ENCODE measurements at regions not wholly inside any gene's neighbourhood (a gene's known extent, or its start where the extent isn't known, plus 50 kb on each side); places are given as distances from the start of the nearest gene placed in this dataset.

- TF ChIP-seq CTCF (conservative IDR thresholded peaks at IDR 0.05; ENCODE audit: control insufficient read depth, insufficient read depth, low read depth, low read length) = no peak
- H3K4me3 ChIP-seq (ENCODE audit: control insufficient read depth, low read depth, low read length) = no peak overlapping the region
- no peak for DNase-seq (ENCODE audit: low read depth)
These were observed 105.3 kb downstream of the AKAIN1 start for GRCh38 chr18:5091741-5092140.

- no peak for TF ChIP-seq CTCF (conservative IDR thresholded peaks at IDR 0.05; ENCODE audit: control insufficient read depth, insufficient read depth, low read depth, low read length)
- DNase-seq (ENCODE audit: low read depth) = no peak
- no peak overlapping the region for H3K4me3 ChIP-seq (ENCODE audit: control insufficient read depth, low read depth, low read length)
These were observed 121.8 kb downstream of the AKAIN1 start for GRCh38 chr18:5075297-5075696.

GRCh38 chr18:5073026-5073944 lies 123.8 kb downstream of the AKAIN1 start:
- TF ChIP-seq CTCF (conservative IDR thresholded peaks at IDR 0.05; ENCODE audit: control insufficient read depth, insufficient read depth, low read depth, low read length) = peak; percentile 18
- peak; percentile 29 for DNase-seq (ENCODE audit: low read depth)

GRCh38 chr18:5068851-5069250 lies 128.2 kb downstream of the AKAIN1 start:
- no peak for TF ChIP-seq CTCF (conservative IDR thresholded peaks at IDR 0.05; ENCODE audit: control insufficient read depth, insufficient read depth, low read depth, low read length)
- DNase-seq (ENCODE audit: low read depth) = no peak
- H3K4me3 ChIP-seq (ENCODE audit: control insufficient read depth, low read depth, low read length) = no peak overlapping the region

More at GRCh38 chr18:5073026-5073944, 123.8 kb downstream of the AKAIN1 start:
- no peak overlapping the region for H3K4me3 ChIP-seq (ENCODE audit: control insufficient read depth, low read depth, low read length)

GRCh38 chr18:5066380-5066977 lies 130.6 kb downstream of the AKAIN1 start:
- no peak overlapping the region for H3K4me3 ChIP-seq (ENCODE audit: control insufficient read depth, low read depth, low read length)
- no peak for TF ChIP-seq CTCF (conservative IDR thresholded peaks at IDR 0.05; ENCODE audit: control insufficient read depth, insufficient read depth, low read depth, low read length)
- DNase-seq (ENCODE audit: low read depth) = no peak

- H3K4me3 ChIP-seq (ENCODE audit: control insufficient read depth, low read depth, low read length) = no peak overlapping the region
- DNase-seq (ENCODE audit: low read depth) = no peak
- no peak for TF ChIP-seq CTCF (conservative IDR thresholded peaks at IDR 0.05; ENCODE audit: control insufficient read depth, insufficient read depth, low read depth, low read length)
These were observed 131.4 kb downstream of the AKAIN1 start for GRCh38 chr18:5065615-5066014.
